ENCODE measurements at regions not wholly inside any gene's neighbourhood (a gene's known extent, or its start where the extent isn't known, plus 50 kb on each side); places are given as distances from the start of the nearest gene placed in this dataset.

DNA sequence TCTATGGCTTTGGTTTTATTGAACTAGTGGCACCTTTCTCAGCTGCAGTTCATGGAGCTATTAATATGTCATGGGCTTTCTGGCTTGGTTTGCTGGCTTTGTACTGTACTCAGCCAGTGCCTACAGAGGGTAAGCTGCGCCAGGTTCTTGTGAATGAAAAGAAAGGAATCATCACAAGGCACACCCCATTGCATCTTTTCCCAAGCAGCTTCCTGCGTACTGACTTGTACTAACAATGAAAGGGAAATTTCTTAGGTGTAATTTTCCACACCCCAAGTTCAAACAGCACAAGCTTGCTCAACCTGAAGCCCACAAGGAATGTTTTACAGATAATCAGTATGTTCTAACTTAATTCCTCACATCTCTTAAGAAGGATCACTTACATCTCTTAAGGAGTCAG lies 78.0 kb upstream of the TNFSF18 start:
- no peak for DNase-seq (ENCODE audit: low read depth)

- DNase-seq (ENCODE audit: low read depth) = no peak
Observed at GRCh38 chr1:173127369-173128307, 76.9 kb upstream of the TNFSF18 start.

GRCh38 chr1:173126421-173126820 lies 75.7 kb upstream of the TNFSF18 start:
- no peak for DNase-seq (ENCODE audit: low read depth)

- DNase-seq (ENCODE audit: low read depth) = peak; percentile 80
Observed at GRCh38 chr1:173122958-173123852, 72.5 kb upstream of the TNFSF18 start.

DNA sequence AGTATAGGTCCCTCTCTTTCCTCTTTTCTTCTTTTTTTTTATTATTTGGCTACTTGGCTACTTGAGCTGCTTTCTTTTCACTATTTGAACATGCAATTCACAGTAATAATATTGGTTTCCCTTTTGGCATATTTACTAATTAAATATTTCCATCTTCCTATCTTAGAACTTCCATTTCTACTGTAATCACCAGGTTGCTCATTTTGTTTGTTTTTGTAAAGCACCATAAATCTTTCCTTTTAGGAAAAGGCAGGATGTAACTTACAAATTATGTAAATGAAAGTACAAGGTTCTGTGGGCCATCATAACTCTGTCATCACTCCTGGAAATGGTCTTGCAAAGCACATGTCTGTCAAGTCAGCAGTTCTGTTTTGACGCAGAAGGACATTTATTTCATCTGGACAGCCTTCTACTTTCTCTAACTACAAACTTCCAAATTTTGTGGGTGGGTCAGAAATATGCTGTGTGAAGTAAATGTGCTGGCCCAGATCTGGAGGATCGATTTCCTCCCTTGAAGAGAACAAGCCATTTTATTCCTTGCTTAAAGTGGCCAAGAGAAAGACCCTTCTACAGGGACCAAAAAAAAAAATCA lies 71.7 kb upstream of the TNFSF18 start:
- DNase-seq (ENCODE audit: low read depth) = no peak

- DNase-seq (ENCODE audit: low read depth) = no peak
Observed at GRCh38 chr1:173118404-173118803, 67.7 kb upstream of the TNFSF18 start.

- no peak for DNase-seq (ENCODE audit: low read depth)
Observed at GRCh38 chr1:173117761-173118160, 67.0 kb upstream of the TNFSF18 start.

GRCh38 chr1:173117108-173117633 lies 66.4 kb upstream of the TNFSF18 start:
- no peak for DNase-seq (ENCODE audit: low read depth)

DNA sequence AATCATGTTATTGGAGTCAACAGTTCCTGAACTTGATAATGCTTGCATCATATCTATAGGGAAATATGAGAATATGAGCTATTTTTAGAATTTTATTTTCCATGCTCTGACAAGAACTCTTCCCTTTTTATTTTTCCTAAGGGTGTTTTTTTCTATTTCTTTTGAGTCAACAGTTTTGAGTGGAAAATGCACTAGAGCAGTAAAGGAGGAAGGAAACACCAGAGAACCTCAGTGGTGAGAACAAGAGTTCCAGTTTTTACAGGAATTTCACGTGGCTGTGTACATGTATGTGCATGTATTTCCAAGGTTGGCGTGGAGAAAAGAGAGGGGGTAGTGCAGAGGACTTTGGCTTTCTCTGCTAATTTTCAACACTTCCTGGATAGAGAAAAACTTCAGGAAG lies 63.6 kb upstream of the TNFSF18 start:
- DNase-seq (ENCODE audit: low read depth) = no peak

DNA sequence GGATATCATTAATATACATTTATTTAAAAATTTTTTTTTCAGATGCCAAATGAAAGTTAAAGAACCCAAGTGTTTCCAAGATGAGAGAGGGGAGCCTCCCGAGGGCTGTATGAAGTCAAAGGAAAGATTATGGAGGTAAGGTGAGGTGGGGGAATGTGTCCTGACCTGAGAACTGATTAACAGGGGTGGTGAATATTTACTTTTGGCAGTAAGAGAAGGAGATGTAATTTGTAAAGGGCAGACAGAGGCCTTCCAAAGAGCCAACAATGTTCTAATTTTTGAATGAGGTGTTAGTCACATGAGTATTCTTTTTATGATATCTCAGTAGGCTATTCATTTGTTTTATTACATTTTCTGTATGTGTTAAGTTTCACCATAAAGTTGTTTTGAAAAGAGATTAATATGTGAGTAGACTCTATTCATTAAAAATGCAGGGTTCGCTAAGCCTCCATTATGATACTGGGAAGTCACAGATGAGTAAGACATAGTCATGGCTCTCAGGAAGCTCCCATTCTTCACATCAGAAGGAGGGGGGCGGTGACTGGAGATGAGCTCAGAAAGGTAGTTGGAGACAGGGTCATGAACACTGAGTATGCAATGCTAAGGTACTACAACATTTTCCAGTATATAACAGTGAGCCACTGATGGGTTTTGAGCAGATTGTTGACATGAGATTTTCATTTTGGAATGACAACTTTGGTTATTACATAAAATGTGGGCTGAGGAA lies 62.4 kb upstream of the TNFSF18 start:
- DNase-seq (ENCODE audit: low read depth) = no peak

DNA sequence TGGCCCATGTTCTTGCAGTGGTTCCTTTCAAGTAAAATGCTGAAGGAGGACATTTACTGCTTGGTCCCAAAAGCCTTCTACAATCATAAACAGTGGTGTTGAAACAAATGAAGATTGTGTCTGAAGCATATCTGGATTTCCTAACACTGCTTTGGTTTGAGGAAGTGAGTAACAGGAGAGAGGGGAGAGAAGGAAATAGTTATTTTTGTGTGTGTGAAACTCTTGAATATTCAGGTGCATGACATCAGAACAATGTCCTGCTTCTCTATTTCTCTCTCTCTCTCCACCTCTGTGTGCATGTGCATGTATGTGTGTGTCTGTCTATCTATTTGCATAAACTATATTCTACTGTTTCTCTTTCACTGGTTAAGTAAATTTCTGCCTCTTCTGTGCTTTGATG lies 61.4 kb upstream of the TNFSF18 start:
- DNase-seq (ENCODE audit: low read depth) = no peak

- DNase-seq (ENCODE audit: low read depth) = no peak
Observed at GRCh38 chr1:173107696-173108095, 57.0 kb upstream of the TNFSF18 start.

- no peak for DNase-seq (ENCODE audit: low read depth)
Observed at GRCh38 chr1:173103006-173103405, 52.3 kb upstream of the TNFSF18 start.

GRCh38 chr1:173101589-173101988 lies 50.8 kb upstream of the TNFSF18 start:
- no peak for DNase-seq (ENCODE audit: low read depth)

GRCh38 chr1:173100476-173101107 lies 49.9 kb upstream of the TNFSF18 start:
- no peak for DNase-seq (ENCODE audit: low read depth)
